Bronchial epithelial cell (primary cell): ENCODE measurements at regions not wholly inside any gene's neighbourhood (a gene's known extent, or its start where the extent isn't known, plus 50 kb on each side); places are given as distances from the start of the nearest gene placed in this dataset.
A peak's percentile ranks its signal among the peaks of the same experiment; 100 is the strongest.

Source experiments
- DNase-seq: peaks from one replicate; pipeline ENCODE4 v3.0.0-alpha.2; 2010; ENCODE audit warnings: low read depth
- FAIRE-seq: peaks from 2 replicates; lab custom pipeline; 2011; peaks lifted over from hg19 to GRCh38; lab: Jason Lieb, UNC
- H3K27me3 ChIP-seq: 2 replicates; pipeline ENCODE4 v1.5.1; 2011; ENCODE audit warnings: low read length; ENCODE audit not compliant: control insufficient read depth, insufficient read depth
- H3K36me3 ChIP-seq: 2 replicates; pipeline ENCODE4 v1.5.1; 2011; ENCODE audit warnings: low read length; ENCODE audit not compliant: control insufficient read depth, insufficient read depth
- H3K4me3 ChIP-seq: 2 replicates; pipeline ENCODE4 v1.5.1; 2011; ENCODE audit warnings: mild to moderate bottlenecking, low read depth, low read length, control low read depth
- CTCF ChIP-seq: IDR thresholded peaks from 2 replicates; pipeline ENCODE4 v1.5.1; 2011; ENCODE audit warnings: mild to moderate bottlenecking, moderate library complexity, low read length, control low read depth, inconsistent platforms; ENCODE audit not compliant: insufficient read depth, severe bottlenecking

GRCh38 chr20:56098981-56099500, 93.7 kb upstream of the CBLN4 start:
- no peak for TF ChIP-seq CTCF
- no peaks in the 10 kb centered on the region for H3K27me3 ChIP-seq
- FAIRE-seq (no peak), DNase-seq (no peak)
- no peak overlapping the region for H3K4me3 ChIP-seq
- H3K36me3 ChIP-seq, result no peaks in the 10 kb centered on the region

- no peaks in the 10 kb centered on the region for H3K27me3 ChIP-seq
- DNase-seq (no peak), FAIRE-seq (no peak)
- no peak for TF ChIP-seq CTCF
- no peak overlapping the region for H3K4me3 ChIP-seq
- no peaks in the 10 kb centered on the region for H3K36me3 ChIP-seq
Observed at GRCh38 chr20:56111961-56112730, 106.8 kb upstream of the CBLN4 start.

- Histone ChIP-seq H3K36me3 (no peaks in the 10 kb centered on the region), H3K27me3 (no peaks in the 10 kb centered on the region), H3K4me3 (no peak overlapping the region)
- FAIRE-seq (no peak), DNase-seq (no peak)
- no peak for TF ChIP-seq CTCF
Observed at GRCh38 chr20:56117350-56117749, 112.0 kb upstream of the CBLN4 start.

- H3K4me3 ChIP-seq, result no peak overlapping the region
- H3K36me3 ChIP-seq, result no peaks in the 10 kb centered on the region
- TF ChIP-seq CTCF, result no peak
- no peak for FAIRE-seq
- peak; percentile 0 for DNase-seq
- H3K27me3 ChIP-seq, result no peaks in the 10 kb centered on the region
Observed at GRCh38 chr20:56121850-56122249, 116.5 kb upstream of the CBLN4 start.

- TF ChIP-seq CTCF, result no peak
- H3K4me3 ChIP-seq, result no peak overlapping the region
- H3K27me3 ChIP-seq, result no peaks in the 10 kb centered on the region
- DNase-seq (no peak), FAIRE-seq (no peak)
- no peaks in the 10 kb centered on the region for H3K36me3 ChIP-seq
Observed at GRCh38 chr20:56143759-56144158, 104.8 kb upstream of the MC3R start.
